T-cell (primary cell): ENCODE measurements at regions not wholly inside any gene's neighbourhood (a gene's known extent, or its start where the extent isn't known, plus 50 kb on each side); places are given as distances from the start of the nearest gene placed in this dataset.

Experiments used
- ATAC-seq, 4 experiments: fragments of 200-7000 bp in 3 of 4; fragments of 150-1000 bp in 1 of 4; cut with Tn5 transposase; replicated peaks in 1 of 4; 1 replicate in 3 of 4; 2 replicates in 1 of 4; pipeline ENCODE4 v1.10.0; 2021; ENCODE audit warnings: moderate library complexity in 3 of 4, mild to moderate bottlenecking in 2 of 4, moderate number of reproducible peaks in 1 of 4
- CTCF ChIA-PET, 2 donors: fragments of 300-600 bp; sonication (Branson Sonifier 250); formaldehyde crosslinking; loops; one replicate each; lab custom pipeline; 2022; ENCODE audit warnings: antibody characterized with exemption in 2 of 2; lab: Charles Lee
- POLR2A ChIA-PET, 2 donors: fragments of 300-600 bp; sonication (Branson Sonifier 250); formaldehyde crosslinking; loops; one replicate each; lab custom pipeline; 2022; ENCODE audit warnings: antibody characterized with exemption in 2 of 2; lab: Charles Lee
- DNase-seq, 35 experiments: peaks; one replicate each; pipeline versions ENCODE4 v3.0.0 to v3.0.0-alpha.2; 2013 to 2023
- H3K27ac ChIP-seq: one replicate; pipeline ENCODE4 v1.5.1; 2013; ENCODE audit warnings: low read length
- H3K27me3 ChIP-seq, 2 experiments: replicated peaks in 1 of 2; 1 replicate in 1 of 2; 2 replicates in 1 of 2; pipeline versions ENCODE4 v1.6.1 to v1.7.0; 2013; ENCODE audit warnings: low read length in 1 of 2, mixed read lengths in 1 of 2; ENCODE audit not compliant: control insufficient read depth in 2 of 2, insufficient read depth in 2 of 2; ENCODE audit errors: extremely low read depth in 1 of 2
- H3K36me3 ChIP-seq, 2 donors: 1 replicate in 1 of 2; 2 replicates in 1 of 2; pipeline versions ENCODE4 v1.6.1 to v1.7.0; 2013; ENCODE audit warnings: low read length in 1 of 2; ENCODE audit not compliant: control insufficient read depth in 2 of 2, insufficient read depth in 1 of 2; ENCODE audit errors: extremely low read depth in 1 of 2
- H3K4me1 ChIP-seq, 2 experiments: 1 replicate in 1 of 2; 2 replicates in 1 of 2; pipeline versions ENCODE4 v1.6.1 to v1.7.0; 2013; ENCODE audit warnings: low read length in 2 of 2, mixed read lengths in 1 of 2; ENCODE audit not compliant: insufficient read depth in 2 of 2, control insufficient read depth in 1 of 2; ENCODE audit errors: extremely low read depth in 1 of 2
- H3K4me3 ChIP-seq, 2 donors: 1 replicate in 1 of 2; 2 replicates in 1 of 2; pipeline versions ENCODE4 v1.5.1 to v1.7.0; 2013; ENCODE audit warnings: mild to moderate bottlenecking in 2 of 2, low read length in 1 of 2, moderate library complexity in 1 of 2; ENCODE audit not compliant: control insufficient read depth in 1 of 2; ENCODE audit errors: extremely low read depth in 1 of 2
- H3K9me3 ChIP-seq: 2 replicates; pipeline ENCODE4 v1.7.0; 2013
- H3K27ac Mint-ChIP-seq, 2 donors: one replicate each; pipeline ENCODE4 v1.8.0; 2020 to 2021; ENCODE audit warnings: mild to moderate bottlenecking in 2 of 2, mixed read lengths in 2 of 2
- H3K27me3 Mint-ChIP-seq, 2 donors: one replicate each; pipeline ENCODE4 v1.8.0; 2021 to 2022; ENCODE audit warnings: mixed read lengths in 2 of 2
- H3K36me3 Mint-ChIP-seq: one replicate; pipeline ENCODE4 v1.8.0; 2021; ENCODE audit warnings: mixed read lengths
- H3K4me1 Mint-ChIP-seq, 3 donors: one replicate each; pipeline ENCODE4 v1.8.0; 2020 to 2022; ENCODE audit warnings: mixed read lengths in 3 of 3, mild to moderate bottlenecking in 1 of 3
- H3K4me3 Mint-ChIP-seq, 3 donors: one replicate each; pipeline ENCODE4 v1.8.0; 2020 to 2022; ENCODE audit warnings: mild to moderate bottlenecking in 3 of 3, mixed read lengths in 3 of 3, moderate library complexity in 3 of 3
- H3K9me3 Mint-ChIP-seq, 3 donors: one replicate each; pipeline ENCODE4 v1.8.0; 2020 to 2022; ENCODE audit warnings: mixed read lengths in 3 of 3
- WGBS: methylation state at CpG from one replicate; pipeline ENCODE4 v1.1.5; 2013; ENCODE audit warnings: missing lambda C conversion rate; ENCODE audit not compliant: insufficient coverage; 5-methylcytosine and 5-hydroxymethylcytosine counted together

GRCh38 chr5:124408738-124409453 lies 337.5 kb downstream of the ZNF608 start:
- no CpG with 5 or more reads among the region's 10 CpGs for WGBS
- CTCF ChIA-PET: no interaction called here

GRCh38 chr5:124404796-124405195 lies 341.6 kb downstream of the ZNF608 start:
- CTCF ChIA-PET: no interaction called here
- Histone ChIP-seq H3K27me3 (no peaks in the 10 kb centered on the region), H3K36me3 (no peaks in the 10 kb centered on the region), H3K9me3 (no peaks in the 10 kb centered on the region), H3K27ac (no peak overlapping the region), H3K4me3 (no peak overlapping the region), H3K4me1 (no peaks in the 10 kb centered on the region)
- H3K4me1 Mint-ChIP-seq: no peaks in the 10 kb centered on the region
- no peak overlapping the region for H3K4me3 Mint-ChIP-seq
- H3K9me3 Mint-ChIP-seq: no peaks in the 10 kb centered on the region
- no peak overlapping the region for H3K27ac Mint-ChIP-seq
- ATAC-seq (no peak), DNase-seq (no peak)
- H3K36me3 Mint-ChIP-seq: no peaks in the 10 kb centered on the region
- WGBS: 72% methylated on average over 5 of the region's 5 CpGs
- H3K27me3 Mint-ChIP-seq: no peaks in the 10 kb centered on the region
- POLR2A ChIA-PET: no interaction called here

More at GRCh38 chr5:124408738-124409453, 337.5 kb downstream of the ZNF608 start:
- Mint-ChIP-seq H3K4me1 (peaks cover 0 to 3% (median 0%) of the 10 kb centered on the region in 3 donors), H3K4me3 (no peak overlapping the region), H3K27me3 (no peaks in the 10 kb centered on the region), H3K36me3 (no peaks in the 10 kb centered on the region), H3K9me3 (peaks cover 0 to 9% (median 0%) of the 10 kb centered on the region in 3 donors), H3K27ac (no peak overlapping the region)
- no peaks in the 10 kb centered on the region for H3K27me3 ChIP-seq
- no peak overlapping the region for H3K27ac ChIP-seq
- ATAC-seq (no peak), DNase-seq (no peak)
- no peaks in the 10 kb centered on the region for H3K36me3 ChIP-seq
- H3K4me3 ChIP-seq: no peak overlapping the region
- H3K9me3 ChIP-seq: no peaks in the 10 kb centered on the region
- POLR2A ChIA-PET: no interaction called here
- no peaks in the 10 kb centered on the region for H3K4me1 ChIP-seq

- Mint-ChIP-seq H3K27me3 (no peaks in the 10 kb centered on the region), H3K4me3 (no peak overlapping the region), H3K4me1 (peaks cover 0 to under 1% (median 0%) of the 10 kb centered on the region in 3 donors), H3K27ac (no peak overlapping the region), H3K36me3 (no peaks in the 10 kb centered on the region), H3K9me3 (no peaks in the 10 kb centered on the region)
- ChIA-PET CTCF (interaction anchor here in 1 of 2 donors (0.7 kb wide), 1 partner anchor 523 kb away, joined by 7 read pairs; no protein-coding TSS in a partner anchor), POLR2A (no interaction called here)
- no peaks in the 10 kb centered on the region for H3K36me3 ChIP-seq
- no peak overlapping the region for H3K27ac ChIP-seq
- no peaks in the 10 kb centered on the region for H3K27me3 ChIP-seq
- no peaks in the 10 kb centered on the region for H3K9me3 ChIP-seq
- DNase-seq (no peak), ATAC-seq (no peak)
- H3K4me1 ChIP-seq: no peaks in the 10 kb centered on the region
- no CpG with 5 or more reads among the region's 2 CpGs for WGBS
- no peak overlapping the region for H3K4me3 ChIP-seq
Observed at GRCh38 chr5:124403281-124403680, 343.2 kb downstream of the ZNF608 start.

GRCh38 chr5:124402144-124402581 lies 344.3 kb downstream of the ZNF608 start:
- Mint-ChIP-seq H3K9me3 (no peaks in the 10 kb centered on the region), H3K27ac (no peak overlapping the region), H3K27me3 (no peaks in the 10 kb centered on the region), H3K36me3 (no peaks in the 10 kb centered on the region), H3K4me3 (no peak overlapping the region), H3K4me1 (peaks cover 0 to 2% (median 0%) of the 10 kb centered on the region in 3 donors)
- ChIA-PET POLR2A (no interaction called here), CTCF (no interaction called here)
- WGBS: 100% methylated on average over 1 of the region's 3 CpGs
- Histone ChIP-seq H3K36me3 (no peaks in the 10 kb centered on the region), H3K9me3 (no peaks in the 10 kb centered on the region), H3K27ac (no peak overlapping the region), H3K27me3 (no peaks in the 10 kb centered on the region), H3K4me1 (no peaks in the 10 kb centered on the region), H3K4me3 (no peak overlapping the region)
- DNase-seq: no peak
- ATAC-seq: no peak

GRCh38 chr5:124401476-124402143 lies 344.8 kb downstream of the ZNF608 start:
- Mint-ChIP-seq H3K27me3 (no peaks in the 10 kb centered on the region), H3K36me3 (no peaks in the 10 kb centered on the region), H3K4me3 (no peak overlapping the region), H3K4me1 (peaks cover 0 to 2% (median 0%) of the 10 kb centered on the region in 3 donors), H3K27ac (no peak overlapping the region), H3K9me3 (no peaks in the 10 kb centered on the region)
- Histone ChIP-seq H3K4me1 (no peaks in the 10 kb centered on the region), H3K4me3 (no peak overlapping the region), H3K27me3 (no peaks in the 10 kb centered on the region), H3K36me3 (no peaks in the 10 kb centered on the region), H3K9me3 (no peaks in the 10 kb centered on the region), H3K27ac (no peak overlapping the region)
- DNase-seq: no peak
- ATAC-seq: no peak
- POLR2A ChIA-PET: no interaction called here
- 0% methylated on average over 1 of the region's 6 CpGs for WGBS
- CTCF ChIA-PET: no interaction called here

- DNase-seq (no peak), ATAC-seq (no peak)
- H3K27ac ChIP-seq: no peak overlapping the region
- WGBS: no CpG with 5 or more reads among the region's 3 CpGs
- no peak overlapping the region for H3K4me3 Mint-ChIP-seq
- CTCF ChIA-PET: interaction anchor here in 1 of 2 donors (0.6 kb wide), 1 partner anchor 445 kb away, joined by 3 read pairs; no protein-coding TSS in a partner anchor
- POLR2A ChIA-PET: no interaction called here
- no peaks in the 10 kb centered on the region for H3K36me3 Mint-ChIP-seq
- no peak overlapping the region for H3K27ac Mint-ChIP-seq
- no peaks in the 10 kb centered on the region for H3K4me1 ChIP-seq
- H3K27me3 ChIP-seq: no peaks in the 10 kb centered on the region
- H3K27me3 Mint-ChIP-seq: no peaks in the 10 kb centered on the region
- H3K4me1 Mint-ChIP-seq: peaks cover 0 to 2% (median 0%) of the 10 kb centered on the region in 3 donors
- no peaks in the 10 kb centered on the region for H3K9me3 ChIP-seq
- H3K9me3 Mint-ChIP-seq: no peaks in the 10 kb centered on the region
- H3K36me3 ChIP-seq: no peaks in the 10 kb centered on the region
- H3K4me3 ChIP-seq: no peak overlapping the region
Observed at GRCh38 chr5:124399426-124399961, 346.9 kb downstream of the ZNF608 start.
